ENCODE measurements at regions not wholly inside any gene's neighbourhood (a gene's known extent, or its start where the extent isn't known, plus 50 kb on each side); places are given as distances from the start of the nearest gene placed in this dataset.
A peak's percentile ranks its signal among the peaks of the same experiment; 100 is the strongest.

DNA sequence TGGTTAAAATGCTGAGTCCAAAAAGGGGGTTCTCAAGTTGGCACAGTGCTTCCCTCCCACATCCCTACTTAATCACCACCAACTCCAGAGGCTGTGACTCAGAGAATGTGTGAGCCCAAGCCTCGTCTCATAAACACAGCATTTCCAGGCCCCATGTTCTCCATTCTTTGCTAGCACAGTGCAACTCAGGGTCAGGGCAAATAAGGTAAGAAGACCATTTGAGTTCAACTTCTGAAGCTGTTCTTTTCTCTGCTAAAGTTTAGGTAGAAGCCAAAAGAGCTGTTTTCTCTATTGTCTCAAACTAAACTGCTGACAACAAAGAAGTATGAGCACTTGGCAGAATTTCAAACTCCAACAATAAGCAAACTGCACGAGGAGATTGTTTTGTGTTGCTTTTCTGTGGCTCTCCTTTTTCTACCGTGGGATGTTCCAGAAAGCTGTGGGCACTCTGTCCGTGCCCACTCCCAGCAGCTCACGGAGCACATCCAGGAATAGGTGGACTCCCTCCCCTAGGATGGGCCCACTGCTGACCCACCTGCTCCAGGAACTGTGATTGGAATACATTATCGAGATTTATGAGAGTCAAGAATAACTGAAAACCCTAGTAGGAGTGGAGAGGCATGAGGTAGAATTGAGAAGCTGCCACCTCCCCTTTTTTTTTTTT lies 494.3 kb downstream of the COG6 start:
- no peak overlapping the region for H3K14ac ChIP-seq (ENCODE audit: low read length in 2 of 2)

DNA sequence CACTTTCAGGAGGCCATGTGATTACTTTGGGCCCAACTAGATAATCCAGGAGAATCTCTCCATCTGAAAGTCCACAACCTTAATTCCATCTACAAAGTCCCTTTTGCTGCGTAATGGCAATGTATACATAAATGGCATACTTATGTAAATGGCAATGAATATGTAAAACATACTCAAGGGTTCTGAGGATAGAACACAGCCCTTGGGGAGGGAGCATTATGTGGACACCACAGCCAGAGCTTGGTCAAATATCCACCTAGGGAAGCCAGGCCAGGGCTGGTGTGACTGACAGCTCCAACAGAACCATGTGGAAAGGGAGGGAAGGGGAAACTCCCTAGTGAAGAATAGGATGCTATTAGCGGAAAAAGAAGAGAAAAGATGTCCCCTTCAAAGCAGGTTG lies 496.2 kb downstream of the COG6 start:
- no CpG with 5 or more reads among the region's 2 CpGs for WGBS
- Histone ChIP-seq H2BK5ac (ENCODE audit: low read depth, low read length, poor library complexity, severe bottlenecking) (no peak overlapping the region), H2BK15ac (ENCODE audit: low read depth, poor library complexity, severe bottlenecking) (no peak overlapping the region), H2BK12ac (ENCODE audit: low read length in 2 of 2) (no peak overlapping the region), H2AK5ac (ENCODE audit: low read length, severe bottlenecking) (no peak overlapping the region), H3K4me2 (ENCODE audit: low read length, poor library complexity, severe bottlenecking) (no peak overlapping the region), H3K4me3 (ENCODE audit: insufficient read depth in 1 of 2, low read depth in 1 of 2, low read length in 2 of 2) (no peak overlapping the region), H4K8ac (ENCODE audit: low read length) (no peak overlapping the region), H2BK120ac (ENCODE audit: low read depth, low read length) (no peak overlapping the region), H3K18ac (ENCODE audit: low read depth in 1 of 2, low read length in 2 of 2) (no peak overlapping the region), H3K4me1 (ENCODE audit: control insufficient read depth, insufficient read depth, low read depth, low read length) (peaks cover 5% of the 10 kb centered on the region), H3K79me1 (replicated peaks; ENCODE audit: low read length, poor library complexity, severe bottlenecking) (no peaks in the 10 kb centered on the region), H2AFZ (ENCODE audit: low read depth, low read length) (no peak overlapping the region), H4K91ac (ENCODE audit: low read length) (no peak overlapping the region), H3K9me3 (ENCODE audit: control insufficient read depth, low read length) (no peaks in the 10 kb centered on the region), H3K4ac (ENCODE audit: low read depth in 1 of 2, low read length in 2 of 2) (no peak overlapping the region), H3K27me3 (ENCODE audit: control insufficient read depth in 1 of 2, insufficient read depth in 1 of 2, low read length in 2 of 2) (no peaks in the 10 kb centered on the region), H3K27ac (ENCODE audit: low read length, poor library complexity, severe bottlenecking) (no peak overlapping the region), H3K14ac (ENCODE audit: low read length in 2 of 2) (no peak overlapping the region), H3K9ac (ENCODE audit: low read length) (no peak overlapping the region), H3K23ac (ENCODE audit: low read length in 2 of 2) (no peak overlapping the region), H3K36me3 (ENCODE audit: control insufficient read depth in 1 of 2, insufficient read depth in 2 of 2, low read depth in 1 of 2, low read length in 2 of 2) (no peaks in the 10 kb centered on the region)
- DNase-seq: no peak

More for the DNA sequence above, 494.3 kb downstream of the COG6 start:
- Histone ChIP-seq H3K4me1 (ENCODE audit: control insufficient read depth, insufficient read depth, low read depth, low read length) (peaks cover 5% of the 10 kb centered on the region), H3K4ac (ENCODE audit: low read depth in 1 of 2, low read length in 2 of 2) (no peak overlapping the region), H3K18ac (ENCODE audit: low read depth in 1 of 2, low read length in 2 of 2) (peak overlapping the region; percentile 6 to 19), H2AFZ (ENCODE audit: low read depth, low read length) (no peak overlapping the region), H3K9ac (ENCODE audit: low read length) (peak overlapping the region; percentile 66), H3K4me3 (ENCODE audit: insufficient read depth in 1 of 2, low read depth in 1 of 2, low read length in 2 of 2) (no peak overlapping the region), H2BK15ac (ENCODE audit: low read depth, poor library complexity, severe bottlenecking) (no peak overlapping the region), H3K79me1 (replicated peaks; ENCODE audit: low read length, poor library complexity, severe bottlenecking) (no peaks in the 10 kb centered on the region), H4K91ac (ENCODE audit: low read length) (peak overlapping the region; percentile 25), H2AK5ac (ENCODE audit: low read length, severe bottlenecking) (no peak overlapping the region), H2BK120ac (ENCODE audit: low read depth, low read length) (no peak overlapping the region), H3K4me2 (ENCODE audit: low read length, poor library complexity, severe bottlenecking) (no peak overlapping the region), H3K36me3 (ENCODE audit: control insufficient read depth in 1 of 2, insufficient read depth in 2 of 2, low read depth in 1 of 2, low read length in 2 of 2) (no peaks in the 10 kb centered on the region), H3K9me3 (ENCODE audit: control insufficient read depth, low read length) (no peaks in the 10 kb centered on the region), H3K27ac (ENCODE audit: low read length, poor library complexity, severe bottlenecking) (no peak overlapping the region), H4K8ac (ENCODE audit: low read length) (peak overlapping the region; percentile 19), H3K27me3 (ENCODE audit: control insufficient read depth in 1 of 2, insufficient read depth in 1 of 2, low read length in 2 of 2) (no peaks in the 10 kb centered on the region), H2BK12ac (ENCODE audit: low read length in 2 of 2) (peak overlapping the region in 1 of 2 experiments; percentile 75), H2BK5ac (ENCODE audit: low read depth, low read length, poor library complexity, severe bottlenecking) (no peak overlapping the region), H3K23ac (ENCODE audit: low read length in 2 of 2) (no peak overlapping the region)
- DNase-seq: peak; percentile 79
- WGBS: 87% methylated on average over 4 of the region's 6 CpGs

- no peak overlapping the region for H3K14ac ChIP-seq (ENCODE audit: low read length in 2 of 2)
- H3K79me1 ChIP-seq (replicated peaks; ENCODE audit: low read length, poor library complexity, severe bottlenecking): no peaks in the 10 kb centered on the region
- H2BK15ac ChIP-seq (ENCODE audit: low read depth, poor library complexity, severe bottlenecking): no peak overlapping the region
- no peak overlapping the region for H3K23ac ChIP-seq (ENCODE audit: low read length in 2 of 2)
- no peak overlapping the region for H3K4me3 ChIP-seq (ENCODE audit: insufficient read depth in 1 of 2, low read depth in 1 of 2, low read length in 2 of 2)
- no peak overlapping the region for H2AK5ac ChIP-seq (ENCODE audit: low read length, severe bottlenecking)
- no peak overlapping the region for H2BK5ac ChIP-seq (ENCODE audit: low read depth, low read length, poor library complexity, severe bottlenecking)
- peak overlapping the region in 1 of 2 experiments; percentile 1 for H2BK12ac ChIP-seq (ENCODE audit: low read length in 2 of 2)
- no peak overlapping the region for H3K27ac ChIP-seq (ENCODE audit: low read length, poor library complexity, severe bottlenecking)
- H3K4me2 ChIP-seq (ENCODE audit: low read length, poor library complexity, severe bottlenecking): no peak overlapping the region
- no peak overlapping the region for H3K9ac ChIP-seq (ENCODE audit: low read length)
- WGBS: 77% methylated on average over 2 of the region's 3 CpGs
- no peak overlapping the region for H4K8ac ChIP-seq (ENCODE audit: low read length)
- H3K9me3 ChIP-seq (ENCODE audit: control insufficient read depth, low read length): no peaks in the 10 kb centered on the region
- DNase-seq: peak; percentile 65
- H3K4me1 ChIP-seq (ENCODE audit: control insufficient read depth, insufficient read depth, low read depth, low read length): peaks cover 4% of the 10 kb centered on the region
- H3K4ac ChIP-seq (ENCODE audit: low read depth in 1 of 2, low read length in 2 of 2): no peak overlapping the region
- H2BK120ac ChIP-seq (ENCODE audit: low read depth, low read length): no peak overlapping the region
- no peaks in the 10 kb centered on the region for H3K36me3 ChIP-seq (ENCODE audit: control insufficient read depth in 1 of 2, insufficient read depth in 2 of 2, low read depth in 1 of 2, low read length in 2 of 2)
- no peaks in the 10 kb centered on the region for H3K27me3 ChIP-seq (ENCODE audit: control insufficient read depth in 1 of 2, insufficient read depth in 1 of 2, low read length in 2 of 2)
- no peak overlapping the region for H4K91ac ChIP-seq (ENCODE audit: low read length)
- no peak overlapping the region for H2AFZ ChIP-seq (ENCODE audit: low read depth, low read length)
- H3K18ac ChIP-seq (ENCODE audit: low read depth in 1 of 2, low read length in 2 of 2): no peak overlapping the region
These were observed 496.7 kb downstream of the COG6 start for GRCh38 chr13:40152145-40152544.

DNA sequence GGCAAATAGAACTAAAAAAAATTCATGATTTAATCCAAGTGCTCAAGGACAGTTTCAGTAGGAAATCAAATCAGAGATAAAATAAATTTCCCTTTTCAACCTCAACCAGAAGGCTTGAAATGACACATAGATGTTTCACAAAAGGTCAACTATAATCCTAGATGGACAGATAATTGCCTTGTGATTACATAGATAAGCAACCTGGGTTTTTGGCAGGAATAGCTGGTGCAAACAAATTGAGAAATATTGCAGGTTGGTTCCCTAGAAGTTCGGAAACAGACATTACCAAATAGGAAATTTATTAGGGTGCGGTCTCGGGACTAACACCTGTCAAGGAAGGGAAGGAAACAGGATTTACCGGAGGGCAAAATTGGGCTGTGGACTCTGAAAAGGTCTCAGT lies 497.5 kb downstream of the COG6 start:
- Histone ChIP-seq H2AFZ (ENCODE audit: low read depth, low read length) (no peak overlapping the region), H3K4ac (ENCODE audit: low read depth in 1 of 2, low read length in 2 of 2) (no peak overlapping the region), H3K9ac (ENCODE audit: low read length) (no peak overlapping the region), H3K4me3 (ENCODE audit: insufficient read depth in 1 of 2, low read depth in 1 of 2, low read length in 2 of 2) (no peak overlapping the region), H2BK12ac (ENCODE audit: low read length in 2 of 2) (no peak overlapping the region), H3K36me3 (ENCODE audit: control insufficient read depth in 1 of 2, insufficient read depth in 2 of 2, low read depth in 1 of 2, low read length in 2 of 2) (no peaks in the 10 kb centered on the region), H4K91ac (ENCODE audit: low read length) (no peak overlapping the region), H3K4me2 (ENCODE audit: low read length, poor library complexity, severe bottlenecking) (no peak overlapping the region), H2BK15ac (ENCODE audit: low read depth, poor library complexity, severe bottlenecking) (no peak overlapping the region), H2BK5ac (ENCODE audit: low read depth, low read length, poor library complexity, severe bottlenecking) (no peak overlapping the region), H3K27me3 (ENCODE audit: control insufficient read depth in 1 of 2, insufficient read depth in 1 of 2, low read length in 2 of 2) (no peaks in the 10 kb centered on the region), H3K4me1 (ENCODE audit: control insufficient read depth, insufficient read depth, low read depth, low read length) (peaks cover 4% of the 10 kb centered on the region), H3K18ac (ENCODE audit: low read depth in 1 of 2, low read length in 2 of 2) (no peak overlapping the region), H3K14ac (ENCODE audit: low read length in 2 of 2) (no peak overlapping the region), H3K23ac (ENCODE audit: low read length in 2 of 2) (no peak overlapping the region), H4K8ac (ENCODE audit: low read length) (no peak overlapping the region), H2BK120ac (ENCODE audit: low read depth, low read length) (no peak overlapping the region), H2AK5ac (ENCODE audit: low read length, severe bottlenecking) (no peak overlapping the region), H3K79me1 (replicated peaks; ENCODE audit: low read length, poor library complexity, severe bottlenecking) (no peaks in the 10 kb centered on the region), H3K9me3 (ENCODE audit: control insufficient read depth, low read length) (no peaks in the 10 kb centered on the region), H3K27ac (ENCODE audit: low read length, poor library complexity, severe bottlenecking) (no peak overlapping the region)
- no peak for DNase-seq
- WGBS: 96% methylated on average over 4 of the region's 4 CpGs
